Spleen (tissue), 7 donors: ENCODE measurements at regions not wholly inside any gene's neighbourhood (a gene's known extent, or its start where the extent isn't known, plus 50 kb on each side); places are given as distances from the start of the nearest gene placed in this dataset.

Experiments
- POLR2A ChIP-seq, 3 donors: fragments of 450-650 bp; IDR thresholded peaks; one replicate each; pipeline ENCODE4 v1.5.1; 2017; ENCODE audit warnings: antibody characterized with exemption in 3 of 3, mild to moderate bottlenecking in 1 of 3
- TF ChIP-seq, protein P1 (sequence below), 11 experiments: fragments of 200-600 bp in 7 of 11; fragments of 450-650 bp in 4 of 11; sonication (generic) in 4 of 11; IDR thresholded peaks in 8 of 11; conservative IDR thresholded peaks in 3 of 11; 1 replicate in 7 of 11; 2 replicates in 4 of 11; pipeline versions ENCODE4 v1.4.0 to v1.8.0; 2016 to 2021; ENCODE audit warnings: antibody characterized with exemption in 11 of 11, inconsistent platforms in 4 of 11, mild to moderate bottlenecking in 1 of 11
- donor health status: DM: no; HTN: no; CAD: no; lungs with moderate emphysema.
- donor health status: DM: no; HTN: no; CAD: no.
- donor health status: DM: no; HTN: no; CAD: no.

GRCh38 chr14:97850886-97851285, 1053.7 kb downstream of the VRK1 start:
- TF ChIP-seq POLR2A (IDR thresholded peaks at IDR 0.05), result no peak
- TF ChIP-seq, protein P1, sequence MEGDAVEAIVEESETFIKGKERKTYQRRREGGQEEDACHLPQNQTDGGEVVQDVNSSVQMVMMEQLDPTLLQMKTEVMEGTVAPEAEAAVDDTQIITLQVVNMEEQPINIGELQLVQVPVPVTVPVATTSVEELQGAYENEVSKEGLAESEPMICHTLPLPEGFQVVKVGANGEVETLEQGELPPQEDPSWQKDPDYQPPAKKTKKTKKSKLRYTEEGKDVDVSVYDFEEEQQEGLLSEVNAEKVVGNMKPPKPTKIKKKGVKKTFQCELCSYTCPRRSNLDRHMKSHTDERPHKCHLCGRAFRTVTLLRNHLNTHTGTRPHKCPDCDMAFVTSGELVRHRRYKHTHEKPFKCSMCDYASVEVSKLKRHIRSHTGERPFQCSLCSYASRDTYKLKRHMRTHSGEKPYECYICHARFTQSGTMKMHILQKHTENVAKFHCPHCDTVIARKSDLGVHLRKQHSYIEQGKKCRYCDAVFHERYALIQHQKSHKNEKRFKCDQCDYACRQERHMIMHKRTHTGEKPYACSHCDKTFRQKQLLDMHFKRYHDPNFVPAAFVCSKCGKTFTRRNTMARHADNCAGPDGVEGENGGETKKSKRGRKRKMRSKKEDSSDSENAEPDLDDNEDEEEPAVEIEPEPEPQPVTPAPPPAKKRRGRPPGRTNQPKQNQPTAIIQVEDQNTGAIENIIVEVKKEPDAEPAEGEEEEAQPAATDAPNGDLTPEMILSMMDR (IDR thresholded peaks at IDR 0.05 in 8 of 11, conservative IDR thresholded peaks at IDR 0.05 in 3 of 11), result no peak
